BE2C (cell line): ENCODE measurements at regions not wholly inside any gene's neighbourhood (a gene's known extent, or its start where the extent isn't known, plus 50 kb on each side); places are given as distances from the start of the nearest gene placed in this dataset.

ENCODE experiments used
- DNase-seq: peaks from one replicate; pipeline ENCODE4 v3.0.0-alpha.2; 2020
- H3K27me3 ChIP-seq: fragments of 250-450 bp; sonication (Bioruptor Pico); 2 replicates; pipeline ENCODE4 v1.5.1; 2020; ENCODE audit warnings: mild to moderate bottlenecking
- H3K36me3 ChIP-seq: fragments of 250-450 bp; sonication (Bioruptor Pico); 2 replicates; pipeline ENCODE4 v1.5.1; 2020; ENCODE audit warnings: mild to moderate bottlenecking
- H3K4me1 ChIP-seq: fragments of 250-450 bp; sonication (Bioruptor Pico); 2 replicates; pipeline ENCODE4 v1.5.1; 2020
- H3K4me3 ChIP-seq: 2 replicates; pipeline ENCODE4 v1.5.1; 2011; ENCODE audit warnings: low read depth, low read length
- H3K9me3 ChIP-seq: fragments of 250-450 bp; sonication (Bioruptor Pico); 2 replicates; pipeline ENCODE4 v1.5.1; 2020
- TF ChIP-seq, protein P1 (sequence below): IDR thresholded peaks from 2 replicates; pipeline ENCODE4 v1.5.1; 2012; ENCODE audit warnings: mild to moderate bottlenecking, low read depth, low read length

DNA sequence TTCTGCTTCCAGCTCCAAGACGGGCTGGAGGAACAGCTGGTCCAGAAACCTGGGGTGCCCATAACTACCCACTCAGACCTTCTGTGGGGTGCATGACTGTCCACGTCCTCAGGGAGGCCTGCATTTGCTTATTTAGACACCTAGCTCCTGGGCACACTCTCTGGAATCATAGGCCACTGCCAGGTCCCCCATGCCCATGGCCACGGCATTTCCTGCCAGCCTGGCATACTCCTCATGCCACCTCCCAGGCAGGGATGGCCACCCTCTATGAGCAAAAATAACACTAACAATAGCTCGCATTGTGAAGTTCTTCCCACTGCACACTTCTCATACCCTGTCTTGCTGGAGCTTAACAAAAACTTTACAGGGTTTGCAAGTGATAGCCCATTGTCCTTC, 166.9 kb upstream of the TPM1 start:
- Histone ChIP-seq H3K4me1 (peaks cover 40% of the 10 kb centered on the region), H3K27me3 (no peaks in the 10 kb centered on the region), H3K4me3 (no peak overlapping the region), H3K9me3 (no peaks in the 10 kb centered on the region), H3K36me3 (no peaks in the 10 kb centered on the region)
- TF ChIP-seq, protein P1, sequence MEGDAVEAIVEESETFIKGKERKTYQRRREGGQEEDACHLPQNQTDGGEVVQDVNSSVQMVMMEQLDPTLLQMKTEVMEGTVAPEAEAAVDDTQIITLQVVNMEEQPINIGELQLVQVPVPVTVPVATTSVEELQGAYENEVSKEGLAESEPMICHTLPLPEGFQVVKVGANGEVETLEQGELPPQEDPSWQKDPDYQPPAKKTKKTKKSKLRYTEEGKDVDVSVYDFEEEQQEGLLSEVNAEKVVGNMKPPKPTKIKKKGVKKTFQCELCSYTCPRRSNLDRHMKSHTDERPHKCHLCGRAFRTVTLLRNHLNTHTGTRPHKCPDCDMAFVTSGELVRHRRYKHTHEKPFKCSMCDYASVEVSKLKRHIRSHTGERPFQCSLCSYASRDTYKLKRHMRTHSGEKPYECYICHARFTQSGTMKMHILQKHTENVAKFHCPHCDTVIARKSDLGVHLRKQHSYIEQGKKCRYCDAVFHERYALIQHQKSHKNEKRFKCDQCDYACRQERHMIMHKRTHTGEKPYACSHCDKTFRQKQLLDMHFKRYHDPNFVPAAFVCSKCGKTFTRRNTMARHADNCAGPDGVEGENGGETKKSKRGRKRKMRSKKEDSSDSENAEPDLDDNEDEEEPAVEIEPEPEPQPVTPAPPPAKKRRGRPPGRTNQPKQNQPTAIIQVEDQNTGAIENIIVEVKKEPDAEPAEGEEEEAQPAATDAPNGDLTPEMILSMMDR = no peak
- DNase-seq = no peak

DNA sequence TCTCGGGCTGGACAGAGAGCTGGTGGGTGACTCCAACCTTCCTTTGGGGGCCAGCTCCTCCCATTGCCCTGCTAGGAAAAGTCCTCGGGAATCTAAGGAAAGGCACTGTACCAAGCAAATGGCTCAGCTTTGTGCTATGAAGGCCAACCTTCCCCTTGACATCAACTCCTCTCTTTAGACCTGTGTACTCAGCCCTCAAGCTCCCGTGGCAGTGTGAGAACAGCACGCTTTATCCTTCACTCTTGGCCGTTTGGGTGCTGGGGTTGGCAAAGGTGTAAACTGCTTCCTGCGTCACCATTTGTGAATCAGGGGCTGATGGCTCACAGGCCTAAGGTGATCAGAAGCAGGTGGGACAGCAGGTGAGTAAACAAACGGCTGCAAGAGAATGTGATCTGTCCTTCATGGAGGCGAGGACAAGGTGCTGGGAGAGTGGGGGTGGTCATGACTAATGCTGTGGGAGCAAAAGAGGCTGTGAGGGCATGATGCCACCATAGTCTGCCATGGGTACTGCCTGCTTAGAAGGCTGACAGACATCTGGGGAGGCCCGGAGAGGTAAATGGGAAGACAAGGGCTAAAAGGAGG, 165.2 kb upstream of the TPM1 start:
- Histone ChIP-seq H3K4me1 (peaks cover 45% of the 10 kb centered on the region), H3K4me3 (no peak overlapping the region), H3K9me3 (no peaks in the 10 kb centered on the region), H3K27me3 (no peaks in the 10 kb centered on the region), H3K36me3 (no peaks in the 10 kb centered on the region)
- TF ChIP-seq, protein P1 = no peak
- DNase-seq = no peak

DNA sequence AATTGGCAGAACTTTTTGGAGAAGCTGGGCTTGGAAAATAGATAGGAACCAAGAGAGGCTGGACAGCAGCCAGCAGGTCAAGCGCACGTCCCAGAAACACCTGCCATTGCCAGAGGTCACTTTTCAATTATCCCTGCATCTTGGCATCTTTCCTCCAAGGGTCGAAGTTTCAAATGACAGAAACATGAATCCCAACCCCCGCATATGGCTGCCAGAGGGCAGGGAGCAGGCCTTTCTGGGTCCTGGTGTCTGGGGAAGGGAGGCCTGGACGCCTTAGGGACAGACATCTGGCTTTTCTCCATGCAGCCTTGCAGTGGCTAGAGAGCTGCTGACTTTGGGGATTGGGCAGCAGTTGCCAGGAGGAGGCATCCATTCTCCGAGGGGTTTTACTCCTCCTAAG, 164.5 kb upstream of the TPM1 start:
- Histone ChIP-seq H3K36me3 (no peaks in the 10 kb centered on the region), H3K27me3 (no peaks in the 10 kb centered on the region), H3K4me1 (peaks cover 45% of the 10 kb centered on the region), H3K4me3 (no peak overlapping the region), H3K9me3 (no peaks in the 10 kb centered on the region)
- DNase-seq = peak; percentile 91
- TF ChIP-seq, protein P1 = peak; percentile 32; the same call in 1 of the 2 replicates

- peaks cover 52% of the 10 kb centered on the region for H3K4me1 ChIP-seq
- no peaks in the 10 kb centered on the region for H3K36me3 ChIP-seq
- H3K4me3 ChIP-seq = peak overlapping the region; percentile 31
These were observed 162.8 kb upstream of the TPM1 start for GRCh38 chr15:62879770-62880169.

DNA sequence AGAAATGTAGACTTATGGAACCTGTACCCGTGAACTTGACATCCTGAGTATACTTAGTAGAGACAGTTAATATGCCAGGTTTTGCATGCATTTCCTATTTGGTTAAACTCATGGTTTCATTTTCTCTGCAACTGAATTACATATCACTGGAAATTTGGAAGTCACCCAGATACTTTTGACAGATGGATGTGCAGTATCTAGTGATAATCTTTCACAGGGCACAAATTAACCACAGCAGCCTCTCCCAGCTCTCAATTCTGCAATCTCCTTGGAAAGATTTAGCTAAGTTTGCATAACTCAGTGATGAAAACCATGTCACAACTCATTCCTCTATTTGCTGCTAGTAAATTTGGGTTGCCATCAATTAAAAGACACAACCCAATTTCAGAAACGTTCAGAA, 162.3 kb upstream of the TPM1 start:
- Histone ChIP-seq H3K4me3 (peak overlapping the region; percentile 31), H3K36me3 (no peaks in the 10 kb centered on the region), H3K4me1 (peaks cover 50% of the 10 kb centered on the region), H3K27me3 (no peaks in the 10 kb centered on the region), H3K9me3 (no peaks in the 10 kb centered on the region)
- DNase-seq = no peak
- TF ChIP-seq, protein P1 = no peak

More at GRCh38 chr15:62879770-62880169, 162.8 kb upstream of the TPM1 start:
- Histone ChIP-seq H3K9me3 (no peaks in the 10 kb centered on the region), H3K27me3 (no peaks in the 10 kb centered on the region)
- no peak for DNase-seq
- TF ChIP-seq, protein P1 = no peak

DNA sequence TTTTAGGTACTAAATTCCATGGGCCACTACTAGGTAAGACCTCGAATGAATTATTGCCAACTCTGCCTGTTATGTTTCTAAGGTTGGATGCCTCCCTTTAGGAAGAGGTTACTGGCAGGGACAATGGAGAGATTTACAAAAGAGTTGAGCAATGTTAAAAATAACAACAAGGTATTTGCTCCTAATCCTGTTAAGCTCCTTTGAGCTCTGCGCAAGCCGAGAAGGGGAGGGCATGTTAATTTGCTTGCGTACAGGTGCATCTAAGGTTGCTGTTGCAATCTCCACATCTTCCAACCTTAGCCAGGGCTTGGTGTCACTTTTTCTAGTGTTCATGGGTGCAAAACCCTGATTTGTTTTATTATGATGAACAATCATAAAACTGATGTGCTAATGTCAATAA, 161.5 kb upstream of the TPM1 start:
- Histone ChIP-seq H3K9me3 (no peaks in the 10 kb centered on the region), H3K27me3 (no peaks in the 10 kb centered on the region), H3K4me3 (no peak overlapping the region), H3K36me3 (no peaks in the 10 kb centered on the region), H3K4me1 (peaks cover 46% of the 10 kb centered on the region)
- TF ChIP-seq, protein P1 = no peak
- no peak for DNase-seq
